ENCODE measurements at regions not wholly inside any gene's neighbourhood (a gene's known extent, or its start where the extent isn't known, plus 50 kb on each side); places are given as distances from the start of the nearest gene placed in this dataset.
"Not testable (repeated sequence)": the region's sequence is repeated elsewhere in the genome, so short reads cannot be mapped to it uniquely, and the experiment has no call there.

GRCh38 chr10:100636848-100637553 is 101.3 kb downstream of the HIF1AN start:
- intact Hi-C loops (cut with micrococcal nuclease): no loop called here
- DNase-seq (no peak), ATAC-seq (no peak)

- ATAC-seq (no peak), DNase-seq (no peak)
- intact Hi-C loops (cut with micrococcal nuclease): no loop called here
These were observed 102.0 kb downstream of the HIF1AN start for GRCh38 chr10:100637785-100638184.

- intact Hi-C loops (cut with micrococcal nuclease): not testable (repeated sequence)
These were observed 103.2 kb downstream of the HIF1AN start for GRCh38 chr10:100638969-100639368.

GRCh38 chr10:100642295-100642994 is 102.9 kb upstream of the PAX2 start:
- intact Hi-C loops (cut with micrococcal nuclease): no loop called here
- ATAC-seq (no peak), DNase-seq (no peak)

More at GRCh38 chr10:100638969-100639368, 103.2 kb downstream of the HIF1AN start:
- ATAC-seq, DNase-seq: not testable (repeated sequence)

GRCh38 chr10:100645091-100645490 is 100.3 kb upstream of the PAX2 start:
- intact Hi-C loops (cut with micrococcal nuclease): no loop called here
- no peak for DNase-seq
- no peak for ATAC-seq

GRCh38 chr10:100645613-100646392 is 99.6 kb upstream of the PAX2 start:
- ATAC-seq: no peak
- intact Hi-C loops (cut with micrococcal nuclease): no loop called here
- no peak for DNase-seq

GRCh38 chr10:100647928-100648327 is 97.5 kb upstream of the PAX2 start:
- intact Hi-C loops (cut with micrococcal nuclease): no loop called here
- no peak for DNase-seq
- ATAC-seq: no peak

GRCh38 chr10:100650693-100651092 is 94.7 kb upstream of the PAX2 start:
- ATAC-seq: no peak
- intact Hi-C loops (cut with micrococcal nuclease): no loop called here
- DNase-seq: no peak

- DNase-seq; intact Hi-C loops (cut with micrococcal nuclease); ATAC-seq: not testable (repeated sequence)
These were observed 94.3 kb upstream of the PAX2 start for GRCh38 chr10:100651099-100651498.

- ATAC-seq (no peak), DNase-seq (no peak)
- intact Hi-C loops (cut with micrococcal nuclease): no loop called here
These were observed 93.5 kb upstream of the PAX2 start for GRCh38 chr10:100651916-100652315.

GRCh38 chr10:100652406-100653135 is 92.8 kb upstream of the PAX2 start:
- DNase-seq: no peak
- ATAC-seq: no peak
- intact Hi-C loops (cut with micrococcal nuclease): no loop called here

GRCh38 chr10:100653238-100653956 is 92.0 kb upstream of the PAX2 start:
- DNase-seq (no peak), ATAC-seq (no peak)
- intact Hi-C loops (cut with micrococcal nuclease): no loop called here

- ATAC-seq (no peak), DNase-seq (no peak)
- intact Hi-C loops (cut with micrococcal nuclease): no loop called here
These were observed 91.2 kb upstream of the PAX2 start for GRCh38 chr10:100653957-100654781.

GRCh38 chr10:100654782-100655325 is 90.5 kb upstream of the PAX2 start:
- DNase-seq: no peak
- intact Hi-C loops (cut with micrococcal nuclease): no loop called here
- ATAC-seq: no peak

- ATAC-seq: no peak
- DNase-seq: no peak
- intact Hi-C loops (cut with micrococcal nuclease): no loop called here
These were observed 90.0 kb upstream of the PAX2 start for GRCh38 chr10:100655326-100655759.

GRCh38 chr10:100655760-100656421 is 89.5 kb upstream of the PAX2 start:
- no peak for ATAC-seq
- intact Hi-C loops (cut with micrococcal nuclease): no loop called here
- DNase-seq: no peak

- ATAC-seq: no peak
- intact Hi-C loops (cut with micrococcal nuclease): no loop called here
- no peak for DNase-seq
These were observed 88.9 kb upstream of the PAX2 start for GRCh38 chr10:100656454-100656853.
